ENCODE measurements at regions not wholly inside any gene's neighbourhood (a gene's known extent, or its start where the extent isn't known, plus 50 kb on each side); places are given as distances from the start of the nearest gene placed in this dataset.

DNA sequence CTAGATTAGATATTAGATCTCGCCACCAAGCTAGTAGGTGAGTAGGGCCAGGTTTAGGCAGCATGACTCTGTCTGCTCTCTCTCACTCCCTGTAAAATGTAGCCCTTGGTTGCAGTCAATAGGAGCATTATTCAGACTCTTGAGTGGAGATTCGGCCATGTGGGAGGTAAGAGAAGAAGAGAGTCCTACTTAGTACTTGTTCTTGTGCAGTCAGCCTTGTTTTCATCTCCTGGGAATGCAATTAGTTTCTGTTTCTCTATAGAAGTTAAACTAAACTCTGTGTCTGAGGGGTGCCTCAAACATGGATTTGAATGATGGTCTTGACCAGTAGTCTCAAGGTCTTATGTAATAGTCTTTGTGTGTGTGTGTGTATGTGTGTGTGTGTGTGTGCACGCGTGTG lies 229.5 kb upstream of the DPH6 start (continued):
- TF ChIP-seq, protein P1, sequence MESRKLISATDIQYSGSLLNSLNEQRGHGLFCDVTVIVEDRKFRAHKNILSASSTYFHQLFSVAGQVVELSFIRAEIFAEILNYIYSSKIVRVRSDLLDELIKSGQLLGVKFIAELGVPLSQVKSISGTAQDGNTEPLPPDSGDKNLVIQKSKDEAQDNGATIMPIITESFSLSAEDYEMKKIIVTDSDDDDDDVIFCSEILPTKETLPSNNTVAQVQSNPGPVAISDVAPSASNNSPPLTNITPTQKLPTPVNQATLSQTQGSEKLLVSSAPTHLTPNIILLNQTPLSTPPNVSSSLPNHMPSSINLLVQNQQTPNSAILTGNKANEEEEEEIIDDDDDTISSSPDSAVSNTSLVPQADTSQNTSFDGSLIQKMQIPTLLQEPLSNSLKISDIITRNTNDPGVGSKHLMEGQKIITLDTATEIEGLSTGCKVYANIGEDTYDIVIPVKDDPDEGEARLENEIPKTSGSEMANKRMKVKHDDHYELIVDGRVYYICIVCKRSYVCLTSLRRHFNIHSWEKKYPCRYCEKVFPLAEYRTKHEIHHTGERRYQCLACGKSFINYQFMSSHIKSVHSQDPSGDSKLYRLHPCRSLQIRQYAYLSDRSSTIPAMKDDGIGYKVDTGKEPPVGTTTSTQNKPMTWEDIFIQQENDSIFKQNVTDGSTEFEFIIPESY (IDR thresholded peaks at IDR 0.05) = no peak
- TF ChIP-seq HCFC1 (IDR thresholded peaks at IDR 0.05; ENCODE audit: low read length) (no peak), EGR1 (IDR thresholded peaks at IDR 0.05; ENCODE audit: borderline replicate concordance in 1 of 2, low read depth in 2 of 2, low read length in 2 of 2) (no peak), WRNIP1 (IDR thresholded peaks at IDR 0.05; ENCODE audit: borderline replicate concordance, low read depth, low read length) (no peak)

DNA sequence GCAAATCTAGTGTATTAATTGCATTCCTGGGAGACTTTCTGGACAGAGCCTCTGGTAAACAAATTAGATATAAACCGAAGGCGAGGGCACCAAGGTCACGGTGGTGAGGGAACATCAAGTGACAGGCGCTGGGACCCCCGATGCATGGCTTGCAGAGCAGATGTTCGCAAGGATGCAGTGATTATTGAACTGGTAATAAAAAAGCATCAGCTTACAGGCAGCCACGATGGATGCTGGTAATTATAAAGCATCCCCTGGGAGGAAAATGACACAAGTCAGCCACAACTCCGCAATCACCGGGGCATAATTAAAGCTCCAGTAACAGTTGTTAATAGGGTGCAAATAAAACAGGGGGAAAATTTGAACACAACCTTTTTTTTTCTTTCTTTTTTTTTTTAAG lies 231.1 kb upstream of the DPH6 start:
- no peaks in the 10 kb centered on the region for H3K36me3 ChIP-seq (ENCODE audit: control insufficient read depth in 2 of 2, insufficient read depth in 2 of 2, low read length in 1 of 2)
- ChIA-PET RAD21 (ENCODE audit: unreplicated experiment) (no interaction called here), SMC1A (ENCODE audit: uncharacterized antibody, unreplicated experiment) (no interaction called here), CTCF (no interaction called here), POLR2A (no interaction called here)
- no peaks in the 10 kb centered on the region for H3K4me1 ChIP-seq (ENCODE audit: control insufficient read depth, insufficient read depth, low read length)
- H3K4me3 ChIP-seq = no peak overlapping the region
- H3K4me2 ChIP-seq (ENCODE audit: control insufficient read depth, insufficient read depth) = no peak overlapping the region
- H3K9me3 ChIP-seq (replicated peaks; ENCODE audit: control insufficient read depth, insufficient read depth, low read length) = no peaks in the 10 kb centered on the region
- H3K79me2 ChIP-seq (ENCODE audit: control insufficient read depth, insufficient read depth, low read length) = no peaks in the 10 kb centered on the region
- in situ Hi-C loops (cut with MboI) (no loop called here), intact Hi-C loops (cut with micrococcal nuclease; ENCODE audit: unreplicated experiment) (no loop called here)
- 69% methylated on average over 9 of the region's 9 CpGs for WGBS (ENCODE audit: insufficient coverage, insufficient replicate concordance, low lambda C conversion rate, missing lambda C conversion rate)
- H3K27me3 ChIP-seq (replicated peaks in 1 of 2; ENCODE audit: control insufficient read depth in 2 of 2, insufficient read depth in 2 of 2, low read length in 1 of 2) = no peaks in the 10 kb centered on the region
- no TSS peak for BruUV-seq (replicated peaks)
- no peaks in the 10 kb centered on the region for H4K20me1 ChIP-seq (ENCODE audit: control insufficient read depth, insufficient read depth)
- ATAC-seq (no peak), DNase-seq (ENCODE audit: low read depth, low spot score) (no peak), FAIRE-seq (no peak)
- H3K27ac ChIP-seq (ENCODE audit: control insufficient read depth, insufficient read depth) = no peak overlapping the region
- no peak overlapping the region for H2AFZ ChIP-seq (ENCODE audit: control insufficient read depth, low read depth, low read length)
- no peak overlapping the region for H3K9ac ChIP-seq (ENCODE audit: control insufficient read depth, insufficient read depth, low read length)
- TF ChIP-seq, protein P2, sequence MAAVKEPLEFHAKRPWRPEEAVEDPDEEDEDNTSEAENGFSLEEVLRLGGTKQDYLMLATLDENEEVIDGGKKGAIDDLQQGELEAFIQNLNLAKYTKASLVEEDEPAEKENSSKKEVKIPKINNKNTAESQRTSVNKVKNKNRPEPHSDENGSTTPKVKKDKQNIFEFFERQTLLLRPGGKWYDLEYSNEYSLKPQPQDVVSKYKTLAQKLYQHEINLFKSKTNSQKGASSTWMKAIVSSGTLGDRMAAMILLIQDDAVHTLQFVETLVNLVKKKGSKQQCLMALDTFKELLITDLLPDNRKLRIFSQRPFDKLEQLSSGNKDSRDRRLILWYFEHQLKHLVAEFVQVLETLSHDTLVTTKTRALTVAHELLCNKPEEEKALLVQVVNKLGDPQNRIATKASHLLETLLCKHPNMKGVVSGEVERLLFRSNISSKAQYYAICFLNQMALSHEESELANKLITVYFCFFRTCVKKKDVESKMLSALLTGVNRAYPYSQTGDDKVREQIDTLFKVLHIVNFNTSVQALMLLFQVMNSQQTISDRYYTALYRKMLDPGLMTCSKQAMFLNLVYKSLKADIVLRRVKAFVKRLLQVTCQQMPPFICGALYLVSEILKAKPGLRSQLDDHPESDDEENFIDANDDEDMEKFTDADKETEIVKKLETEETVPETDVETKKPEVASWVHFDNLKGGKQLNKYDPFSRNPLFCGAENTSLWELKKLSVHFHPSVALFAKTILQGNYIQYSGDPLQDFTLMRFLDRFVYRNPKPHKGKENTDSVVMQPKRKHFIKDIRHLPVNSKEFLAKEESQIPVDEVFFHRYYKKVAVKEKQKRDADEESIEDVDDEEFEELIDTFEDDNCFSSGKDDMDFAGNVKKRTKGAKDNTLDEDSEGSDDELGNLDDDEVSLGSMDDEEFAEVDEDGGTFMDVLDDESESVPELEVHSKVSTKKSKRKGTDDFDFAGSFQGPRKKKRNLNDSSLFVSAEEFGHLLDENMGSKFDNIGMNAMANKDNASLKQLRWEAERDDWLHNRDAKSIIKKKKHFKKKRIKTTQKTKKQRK (IDR thresholded peaks at IDR 0.05; ENCODE audit: low read depth, low read length) = no peak
- no peak for TF ChIP-seq SIN3A (IDR thresholded peaks at IDR 0.05; ENCODE audit: low read depth, low read length)
- TF ChIP-seq, protein P3, sequence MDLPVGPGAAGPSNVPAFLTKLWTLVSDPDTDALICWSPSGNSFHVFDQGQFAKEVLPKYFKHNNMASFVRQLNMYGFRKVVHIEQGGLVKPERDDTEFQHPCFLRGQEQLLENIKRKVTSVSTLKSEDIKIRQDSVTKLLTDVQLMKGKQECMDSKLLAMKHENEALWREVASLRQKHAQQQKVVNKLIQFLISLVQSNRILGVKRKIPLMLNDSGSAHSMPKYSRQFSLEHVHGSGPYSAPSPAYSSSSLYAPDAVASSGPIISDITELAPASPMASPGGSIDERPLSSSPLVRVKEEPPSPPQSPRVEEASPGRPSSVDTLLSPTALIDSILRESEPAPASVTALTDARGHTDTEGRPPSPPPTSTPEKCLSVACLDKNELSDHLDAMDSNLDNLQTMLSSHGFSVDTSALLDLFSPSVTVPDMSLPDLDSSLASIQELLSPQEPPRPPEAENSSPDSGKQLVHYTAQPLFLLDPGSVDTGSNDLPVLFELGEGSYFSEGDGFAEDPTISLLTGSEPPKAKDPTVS (IDR thresholded peaks at IDR 0.05; ENCODE audit: low read depth, low read length) = no peak
- TF ChIP-seq, protein P4, sequence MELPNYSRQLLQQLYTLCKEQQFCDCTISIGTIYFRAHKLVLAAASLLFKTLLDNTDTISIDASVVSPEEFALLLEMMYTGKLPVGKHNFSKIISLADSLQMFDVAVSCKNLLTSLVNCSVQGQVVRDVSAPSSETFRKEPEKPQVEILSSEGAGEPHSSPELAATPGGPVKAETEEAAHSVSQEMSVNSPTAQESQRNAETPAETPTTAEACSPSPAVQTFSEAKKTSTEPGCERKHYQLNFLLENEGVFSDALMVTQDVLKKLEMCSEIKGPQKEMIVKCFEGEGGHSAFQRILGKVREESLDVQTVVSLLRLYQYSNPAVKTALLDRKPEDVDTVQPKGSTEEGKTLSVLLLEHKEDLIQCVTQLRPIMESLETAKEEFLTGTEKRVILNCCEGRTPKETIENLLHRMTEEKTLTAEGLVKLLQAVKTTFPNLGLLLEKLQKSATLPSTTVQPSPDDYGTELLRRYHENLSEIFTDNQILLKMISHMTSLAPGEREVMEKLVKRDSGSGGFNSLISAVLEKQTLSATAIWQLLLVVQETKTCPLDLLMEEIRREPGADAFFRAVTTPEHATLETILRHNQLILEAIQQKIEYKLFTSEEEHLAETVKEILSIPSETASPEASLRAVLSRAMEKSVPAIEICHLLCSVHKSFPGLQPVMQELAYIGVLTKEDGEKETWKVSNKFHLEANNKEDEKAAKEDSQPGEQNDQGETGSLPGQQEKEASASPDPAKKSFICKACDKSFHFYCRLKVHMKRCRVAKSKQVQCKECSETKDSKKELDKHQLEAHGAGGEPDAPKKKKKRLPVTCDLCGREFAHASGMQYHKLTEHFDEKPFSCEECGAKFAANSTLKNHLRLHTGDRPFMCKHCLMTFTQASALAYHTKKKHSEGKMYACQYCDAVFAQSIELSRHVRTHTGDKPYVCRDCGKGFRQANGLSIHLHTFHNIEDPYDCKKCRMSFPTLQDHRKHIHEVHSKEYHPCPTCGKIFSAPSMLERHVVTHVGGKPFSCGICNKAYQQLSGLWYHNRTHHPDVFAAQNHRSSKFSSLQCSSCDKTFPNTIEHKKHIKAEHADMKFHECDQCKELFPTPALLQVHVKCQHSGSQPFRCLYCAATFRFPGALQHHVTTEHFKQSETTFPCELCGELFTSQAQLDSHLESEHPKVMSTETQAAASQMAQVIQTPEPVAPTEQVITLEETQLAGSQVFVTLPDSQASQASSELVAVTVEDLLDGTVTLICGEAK (IDR thresholded peaks at IDR 0.05; ENCODE audit: borderline replicate concordance) = no peak
- no peak for TF ChIP-seq MYB (IDR thresholded peaks at IDR 0.05; ENCODE audit: borderline replicate concordance, low read depth, low read length)
- no peak for TF ChIP-seq IKZF2 (IDR thresholded peaks at IDR 0.05)
- no peak for TF ChIP-seq CEBPB (IDR thresholded peaks at IDR 0.05; ENCODE audit: borderline replicate concordance in 1 of 2, low read depth in 2 of 2, low read length in 2 of 2)
- no peak for TF ChIP-seq BRCA1 (IDR thresholded peaks at IDR 0.05; ENCODE audit: low read depth, low read length)

Data from GM12878 (cell line).